Activated naive CD8-positive, alpha-beta T cell treated with anti-CD3 and anti-CD28 coated beads, Interleukin-2, amount 50 U/mL, for 24 hours (primary cell): ENCODE measurements at regions not wholly inside any gene's neighbourhood (a gene's known extent, or its start where the extent isn't known, plus 50 kb on each side); places are given as distances from the start of the nearest gene placed in this dataset.
"Not testable (repeated sequence)": the region's sequence is repeated elsewhere in the genome, so short reads cannot be mapped to it uniquely, and the experiment has no call there.

Source experiments
- ATAC-seq: fragments of 150-1000 bp; cut with Tn5 transposase; one replicate; pipeline ENCODE4 v1.10.0; 2021
- DNase-seq: peaks from one replicate; pipeline ENCODE4 v3.0.0; 2021
- H3K27ac Mint-ChIP-seq: one replicate; pipeline ENCODE4 v1.8.0; 2021; ENCODE audit warnings: mild to moderate bottlenecking, mixed read lengths
- H3K27me3 Mint-ChIP-seq: one replicate; pipeline ENCODE4 v1.8.0; 2021; ENCODE audit warnings: mixed read lengths
- H3K36me3 Mint-ChIP-seq: one replicate; pipeline ENCODE4 v1.8.0; 2021; ENCODE audit warnings: low read depth, mixed read lengths
- H3K4me1 Mint-ChIP-seq: one replicate; pipeline ENCODE4 v1.8.0; 2021; ENCODE audit warnings: mixed read lengths
- H3K4me3 Mint-ChIP-seq: one replicate; pipeline ENCODE4 v1.8.0; 2021; ENCODE audit warnings: mild to moderate bottlenecking, moderate library complexity, mixed read lengths
- H3K9me3 Mint-ChIP-seq: one replicate; pipeline ENCODE4 v1.8.0; 2021; ENCODE audit warnings: mixed read lengths

DNA sequence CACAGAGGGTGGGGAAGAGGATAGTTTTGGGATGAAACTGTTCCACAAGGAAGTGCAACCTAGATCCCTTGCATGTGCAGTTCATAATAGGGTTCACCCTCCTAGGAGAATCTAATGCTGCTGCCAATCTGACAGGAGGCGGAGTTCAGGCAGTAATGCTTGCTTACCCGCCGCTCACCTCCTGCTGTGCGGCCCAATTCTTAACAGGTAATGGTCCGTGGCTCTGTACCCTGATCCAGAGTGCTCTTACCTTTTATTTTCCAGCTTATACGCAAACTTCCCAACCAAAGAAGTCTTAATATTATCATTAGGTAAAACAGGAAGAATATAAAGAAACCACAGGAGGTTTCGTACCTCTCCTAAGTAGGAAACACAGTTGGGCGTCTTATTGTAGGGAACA lies 82.7 kb upstream of the CD302 start:
- no peak for ATAC-seq
- Mint-ChIP-seq H3K36me3 (peaks cover 54% of the 10 kb centered on the region), H3K9me3 (no peaks in the 10 kb centered on the region)

DNA sequence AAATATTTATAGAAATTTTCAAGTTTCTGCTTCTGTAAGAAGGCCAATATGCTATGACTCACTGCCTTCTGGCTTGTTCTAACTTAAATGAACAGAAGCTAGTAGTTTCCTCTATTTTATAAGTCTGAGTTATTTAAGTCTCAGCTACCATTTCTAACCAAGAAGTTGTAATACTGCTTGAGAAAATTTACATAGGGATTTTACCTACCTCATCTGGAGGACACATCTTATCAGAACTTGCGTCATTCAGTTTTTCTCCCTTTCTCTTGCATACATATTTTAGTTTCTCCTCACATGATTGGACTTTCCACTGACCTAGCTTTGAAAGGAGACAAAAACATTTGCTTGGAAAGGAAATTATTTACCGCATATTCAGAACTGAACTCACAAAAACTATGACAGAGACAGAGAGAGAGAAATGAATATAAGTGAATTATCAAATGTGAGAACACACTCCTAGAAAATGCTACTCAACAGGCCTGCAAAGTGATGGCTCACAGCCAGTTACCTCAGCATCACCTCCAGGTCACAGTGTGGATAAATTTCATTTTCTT lies 81.1 kb upstream of the CD302 start:
- Mint-ChIP-seq H3K27ac (peak overlapping the region; percentile 83), H3K4me3 (no peak overlapping the region), H3K9me3 (no peaks in the 10 kb centered on the region), H3K36me3 (peaks cover 51% of the 10 kb centered on the region), H3K27me3 (no peaks in the 10 kb centered on the region), H3K4me1 (peaks cover 36% of the 10 kb centered on the region)
- no peak for DNase-seq
- ATAC-seq = peak; percentile 88

More for the DNA sequence above, 82.7 kb upstream of the CD302 start:
- DNase-seq = no peak
- H3K4me3 Mint-ChIP-seq = no peak overlapping the region
- peak overlapping the region; percentile 83 for H3K27ac Mint-ChIP-seq
- peaks cover 30% of the 10 kb centered on the region for H3K4me1 Mint-ChIP-seq
- no peaks in the 10 kb centered on the region for H3K27me3 Mint-ChIP-seq

DNA sequence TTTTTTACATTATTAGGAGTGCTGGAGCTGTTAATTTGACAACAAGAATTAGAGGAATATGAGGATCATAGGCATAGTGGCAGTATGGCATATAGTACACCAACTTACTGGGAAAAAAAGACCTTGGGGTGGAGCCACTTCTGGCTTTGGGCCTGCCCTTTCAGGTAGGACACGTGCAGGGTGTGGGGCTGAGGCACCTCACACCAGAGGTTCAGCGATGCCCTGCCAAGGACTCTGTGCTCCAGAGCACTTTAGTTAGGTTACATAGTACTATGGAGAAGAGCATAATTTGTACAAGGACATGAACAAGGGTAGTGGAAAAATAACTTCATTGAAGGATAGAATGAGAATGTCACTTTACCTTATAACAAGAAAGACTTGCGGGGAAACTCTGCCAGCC lies 77.1 kb upstream of the CD302 start:
- DNase-seq (no peak), ATAC-seq (peak; percentile 17)
- H3K27me3 Mint-ChIP-seq = no peaks in the 10 kb centered on the region
- H3K9me3 Mint-ChIP-seq = no peaks in the 10 kb centered on the region
- H3K4me1 Mint-ChIP-seq = peaks cover 29% of the 10 kb centered on the region
- peaks cover 59% of the 10 kb centered on the region for H3K36me3 Mint-ChIP-seq
- no peak overlapping the region for H3K4me3 Mint-ChIP-seq
- peak overlapping the region; percentile 41 for H3K27ac Mint-ChIP-seq

DNA sequence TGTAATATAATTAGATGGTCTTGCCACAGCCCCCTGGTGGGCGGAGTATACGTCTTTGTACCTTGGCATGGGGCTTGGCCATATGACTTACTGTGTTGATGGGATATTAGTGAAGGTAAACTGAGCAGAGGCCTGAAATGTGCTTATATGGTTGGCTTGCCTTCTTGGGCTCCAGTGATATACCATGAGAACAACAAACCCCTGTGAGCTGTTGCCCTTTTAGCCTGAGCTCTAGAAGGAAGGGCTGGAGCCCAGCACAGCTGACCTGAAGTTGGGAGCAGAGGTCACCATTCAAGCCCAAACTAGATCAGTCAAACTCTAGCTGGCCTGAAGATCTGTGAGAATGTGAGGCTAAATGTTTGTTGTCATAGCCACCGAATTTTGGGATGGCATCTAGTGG lies 75.2 kb upstream of the CD302 start:
- H3K36me3 Mint-ChIP-seq = peaks cover 67% of the 10 kb centered on the region
- ATAC-seq (peak; percentile 54), DNase-seq (no peak)
- no peak overlapping the region for H3K27ac Mint-ChIP-seq
- H3K4me3 Mint-ChIP-seq = no peak overlapping the region
- H3K9me3 Mint-ChIP-seq = no peaks in the 10 kb centered on the region
- H3K4me1 Mint-ChIP-seq = peaks cover 12% of the 10 kb centered on the region
- no peaks in the 10 kb centered on the region for H3K27me3 Mint-ChIP-seq

DNA sequence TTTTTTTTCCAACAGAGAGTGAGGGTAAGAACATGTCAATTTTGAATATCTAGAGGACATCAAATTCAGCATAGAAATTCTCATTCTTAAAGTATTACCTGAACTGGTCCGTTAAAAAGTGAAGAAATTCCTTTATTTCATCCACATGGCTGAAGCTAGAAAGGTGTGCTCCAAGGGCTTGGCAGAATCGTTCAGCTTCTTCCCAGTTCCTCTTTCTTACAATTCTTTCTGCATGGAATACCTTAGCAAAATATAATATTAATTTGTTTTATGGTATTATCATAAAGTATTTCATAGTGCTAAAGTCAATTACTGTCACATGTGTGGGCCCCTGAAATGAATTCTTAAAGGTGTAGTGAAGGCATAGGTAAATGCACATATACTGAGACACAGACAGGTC lies 74.3 kb upstream of the CD302 start:
- peaks cover 6% of the 10 kb centered on the region for H3K4me1 Mint-ChIP-seq
- H3K27ac Mint-ChIP-seq = no peak overlapping the region
- no peaks in the 10 kb centered on the region for H3K27me3 Mint-ChIP-seq
- DNase-seq (no peak), ATAC-seq (no peak)
- no peak overlapping the region for H3K4me3 Mint-ChIP-seq
- H3K9me3 Mint-ChIP-seq = no peaks in the 10 kb centered on the region
- peaks cover 61% of the 10 kb centered on the region for H3K36me3 Mint-ChIP-seq

DNA sequence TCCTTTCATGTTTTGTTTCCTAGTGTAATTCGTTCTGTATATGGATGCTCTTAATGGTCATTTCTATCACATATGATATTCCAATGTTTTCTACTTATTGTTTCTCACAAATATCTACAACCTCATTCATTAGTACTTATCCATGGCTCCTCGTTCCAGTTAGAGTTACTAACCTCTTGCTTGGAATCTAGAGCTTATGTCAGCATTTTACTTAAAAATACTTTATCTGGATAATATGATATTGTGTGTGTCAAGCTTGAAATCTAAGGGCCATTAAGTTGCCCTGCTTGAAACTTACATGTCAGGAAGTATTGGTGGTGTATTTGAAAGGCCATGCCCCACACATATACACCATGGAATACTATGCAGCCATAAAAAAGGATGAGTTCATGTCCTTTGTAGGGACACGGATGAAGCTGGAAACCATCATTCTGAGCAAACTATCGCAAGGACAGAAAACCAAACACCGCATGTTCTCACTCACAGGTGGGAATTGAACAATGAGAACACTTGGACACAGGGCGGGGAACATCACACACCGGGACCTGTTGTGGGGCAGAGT lies 70.7 kb upstream of the CD302 start:
- not testable (repeated sequence) for ATAC-seq, H3K4me3 Mint-ChIP-seq, DNase-seq, H3K4me1 Mint-ChIP-seq, H3K27ac Mint-ChIP-seq, H3K9me3 Mint-ChIP-seq, H3K27me3 Mint-ChIP-seq
- peaks cover 62% of the 10 kb centered on the region for H3K36me3 Mint-ChIP-seq

DNA sequence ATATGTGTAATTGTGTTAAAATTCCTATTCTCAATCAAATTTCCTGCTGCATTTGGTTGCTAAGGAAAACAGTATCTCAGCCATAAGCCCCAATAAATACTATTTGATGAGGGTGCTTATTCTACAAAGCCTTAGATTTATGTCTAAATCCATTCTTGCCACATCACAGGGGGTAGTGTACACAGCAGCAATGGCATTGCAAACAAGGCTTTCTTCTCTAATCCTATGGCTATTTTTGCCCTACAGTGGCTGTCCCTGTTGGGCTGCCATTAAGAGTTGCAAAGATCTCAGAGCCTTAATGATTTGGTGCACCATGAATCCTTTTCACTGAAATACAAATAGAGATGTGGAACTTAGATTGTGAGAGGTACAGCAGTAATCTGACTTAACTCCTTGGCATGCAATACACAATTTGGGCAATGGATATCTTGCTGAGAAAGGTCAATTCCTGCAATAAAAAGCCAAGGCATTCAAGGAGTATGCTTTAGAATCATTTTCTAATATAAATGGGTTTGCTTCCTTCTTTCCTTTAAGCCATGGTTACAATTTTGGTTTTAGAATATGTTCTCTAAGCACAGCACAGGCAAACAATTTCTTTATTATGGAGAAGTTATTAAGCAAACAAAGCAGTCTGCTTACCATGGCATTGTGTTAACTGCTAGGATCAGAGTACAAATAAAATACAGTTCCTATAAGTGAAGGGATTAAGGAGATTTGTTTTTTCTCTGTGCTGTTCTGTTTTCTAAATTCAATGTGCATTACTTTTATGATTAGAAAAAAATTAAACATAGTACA lies 69.8 kb upstream of the CD302 start:
- Mint-ChIP-seq H3K27me3 (no peaks in the 10 kb centered on the region), H3K27ac (no peak overlapping the region), H3K4me1 (no peaks in the 10 kb centered on the region), H3K9me3 (no peaks in the 10 kb centered on the region), H3K4me3 (no peak overlapping the region), H3K36me3 (peaks cover 64% of the 10 kb centered on the region)
- ATAC-seq (no peak), DNase-seq (no peak)

DNA sequence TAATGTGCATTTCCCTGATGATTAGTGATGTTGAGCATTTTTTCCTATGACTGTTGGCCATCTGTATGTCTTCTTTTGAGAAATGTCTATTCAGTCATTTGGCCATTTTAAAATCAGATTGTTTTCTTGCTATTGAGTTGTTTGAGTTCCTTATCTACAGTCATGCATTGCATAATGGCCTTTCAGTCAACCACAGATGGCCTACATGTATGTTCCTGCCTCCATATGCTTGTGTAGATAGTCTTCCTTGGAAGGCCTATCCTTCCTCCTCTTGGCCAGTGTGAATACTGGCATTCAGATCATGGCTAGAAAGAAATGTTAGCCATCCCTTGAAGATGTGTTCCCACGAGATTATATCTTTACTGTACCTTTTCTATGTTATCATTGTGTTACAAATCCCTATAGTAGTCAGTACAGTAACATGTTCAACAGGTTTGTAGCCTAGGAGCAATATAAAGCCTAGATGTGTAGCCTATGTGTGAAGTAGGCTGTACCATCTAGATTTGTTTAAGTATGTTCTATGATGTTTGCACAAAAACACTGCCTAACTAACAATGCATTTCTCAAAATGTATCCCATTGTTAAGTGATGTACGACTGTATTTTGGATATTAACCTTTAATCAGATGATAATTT lies 65.6 kb upstream of the CD302 start:
- Mint-ChIP-seq H3K9me3 (no peaks in the 10 kb centered on the region), H3K4me3 (no peak overlapping the region), H3K27ac (peak overlapping the region; percentile 33), H3K36me3 (peaks cover 50% of the 10 kb centered on the region), H3K27me3 (no peaks in the 10 kb centered on the region), H3K4me1 (peaks cover 13% of the 10 kb centered on the region)
- ATAC-seq = no peak
- no peak for DNase-seq

DNA sequence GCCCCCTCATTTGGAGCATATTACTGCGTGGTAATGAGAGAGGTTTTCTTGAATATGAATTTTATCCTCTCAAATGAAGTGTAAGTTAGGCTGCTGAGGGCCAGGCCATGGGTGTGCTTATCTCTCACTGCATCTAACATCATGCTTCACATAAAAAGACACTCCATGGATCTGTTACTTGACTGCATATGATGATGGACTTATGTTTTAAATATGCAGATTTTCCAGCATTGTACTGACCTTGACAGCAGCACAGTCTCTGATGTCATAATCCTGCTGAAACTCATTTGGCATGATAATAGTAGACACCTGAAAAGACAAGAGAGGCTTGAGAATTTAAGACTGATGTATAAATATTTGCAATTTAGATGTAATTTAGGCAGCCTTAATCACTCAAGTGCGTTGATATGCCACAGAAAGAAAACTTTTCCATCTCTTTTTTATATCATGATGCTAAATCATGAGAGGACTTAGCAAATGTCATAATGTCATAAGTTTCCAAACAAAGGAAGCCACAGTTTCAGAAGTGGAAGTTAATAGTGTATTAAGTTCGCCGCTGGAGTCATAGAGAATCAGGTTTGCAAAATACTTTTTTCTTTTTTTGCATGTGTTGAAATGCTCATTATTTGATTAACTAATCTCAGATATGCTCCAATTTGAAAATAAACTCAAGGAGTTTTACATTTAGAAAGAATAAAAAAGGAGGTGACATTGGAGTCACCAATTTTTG lies 62.7 kb upstream of the CD302 start:
- peaks cover 13% of the 10 kb centered on the region for H3K4me1 Mint-ChIP-seq
- H3K27me3 Mint-ChIP-seq = no peaks in the 10 kb centered on the region
- H3K9me3 Mint-ChIP-seq = no peaks in the 10 kb centered on the region
- DNase-seq (no peak), ATAC-seq (no peak)
- no peak overlapping the region for H3K27ac Mint-ChIP-seq
- H3K36me3 Mint-ChIP-seq = peaks cover 43% of the 10 kb centered on the region
- no peak overlapping the region for H3K4me3 Mint-ChIP-seq

DNA sequence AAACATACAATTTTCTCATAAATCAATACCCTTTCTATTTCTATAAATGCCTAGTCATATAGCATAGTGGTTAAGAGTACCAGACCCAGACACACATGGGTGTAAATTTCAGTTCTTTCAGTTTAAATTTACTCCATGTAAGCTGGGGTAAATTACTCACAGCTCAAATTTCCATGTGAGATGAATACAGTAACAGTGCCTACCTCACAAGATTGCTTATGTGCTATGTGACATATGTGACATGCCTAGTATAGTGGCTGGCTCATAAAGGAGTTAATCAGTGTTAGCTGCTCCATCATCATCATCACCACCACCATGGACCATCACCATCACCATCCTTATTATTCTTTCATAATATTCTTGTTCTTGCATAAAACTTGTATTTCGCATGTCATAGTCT lies 61.6 kb upstream of the CD302 start:
- ATAC-seq (peak; percentile 85), DNase-seq (no peak)
- no peaks in the 10 kb centered on the region for H3K27me3 Mint-ChIP-seq
- no peak overlapping the region for H3K4me3 Mint-ChIP-seq
- no peak overlapping the region for H3K27ac Mint-ChIP-seq
- peaks cover 42% of the 10 kb centered on the region for H3K36me3 Mint-ChIP-seq
- H3K9me3 Mint-ChIP-seq = no peaks in the 10 kb centered on the region
- peaks cover 13% of the 10 kb centered on the region for H3K4me1 Mint-ChIP-seq

DNA sequence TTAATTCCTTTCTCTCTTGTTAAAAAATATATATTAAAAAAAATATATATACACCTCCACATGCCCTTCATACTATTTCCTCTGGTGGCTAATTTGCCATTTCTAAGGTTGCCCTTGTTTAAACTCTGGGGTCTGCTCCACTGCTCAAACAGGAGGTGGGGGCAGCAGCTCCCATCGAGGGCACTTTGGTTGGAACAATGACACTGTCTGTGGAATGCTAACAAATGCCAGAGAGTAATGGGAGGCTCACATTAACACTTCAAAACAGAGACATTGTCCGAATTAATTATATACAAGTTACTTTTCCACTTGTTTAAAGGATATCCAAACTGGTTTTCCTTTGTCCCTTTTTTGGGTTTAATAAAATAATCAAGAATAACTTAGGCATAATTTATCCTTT lies 58.8 kb upstream of the CD302 start:
- H3K4me3 Mint-ChIP-seq = no peak overlapping the region
- peaks cover 13% of the 10 kb centered on the region for H3K4me1 Mint-ChIP-seq
- H3K36me3 Mint-ChIP-seq = peaks cover 44% of the 10 kb centered on the region
- ATAC-seq (no peak), DNase-seq (no peak)
- no peaks in the 10 kb centered on the region for H3K27me3 Mint-ChIP-seq
- H3K9me3 Mint-ChIP-seq = no peaks in the 10 kb centered on the region
- no peak overlapping the region for H3K27ac Mint-ChIP-seq

DNA sequence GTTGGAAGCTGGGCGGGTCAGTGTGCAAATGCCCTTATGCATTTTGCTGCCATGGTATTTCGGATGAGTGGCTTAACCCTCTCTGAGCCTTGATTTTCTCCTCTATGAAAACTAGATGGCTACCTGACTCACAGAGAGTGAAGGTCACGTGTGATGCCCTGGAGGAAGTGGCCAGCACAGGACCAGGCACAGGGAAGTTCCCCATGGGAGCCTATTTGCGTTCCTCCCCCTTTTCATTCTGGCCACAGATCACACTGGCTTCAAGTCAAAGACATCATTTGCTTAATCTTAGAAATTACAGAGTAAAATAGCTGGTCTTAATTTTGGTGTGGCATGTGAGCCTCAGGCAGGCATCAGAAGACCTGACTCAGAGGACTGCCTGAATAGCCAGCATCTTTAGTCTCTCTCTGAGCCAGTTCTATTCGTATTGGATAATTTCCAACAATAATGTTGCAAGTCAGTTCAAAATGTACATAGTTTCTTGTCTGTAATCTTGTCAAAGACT lies 57.6 kb upstream of the CD302 start:
- Mint-ChIP-seq H3K36me3 (peaks cover 44% of the 10 kb centered on the region), H3K9me3 (no peaks in the 10 kb centered on the region), H3K27me3 (no peaks in the 10 kb centered on the region), H3K4me1 (peaks cover 9% of the 10 kb centered on the region), H3K4me3 (no peak overlapping the region), H3K27ac (no peak overlapping the region)
- no peak for DNase-seq
- no peak for ATAC-seq

DNA sequence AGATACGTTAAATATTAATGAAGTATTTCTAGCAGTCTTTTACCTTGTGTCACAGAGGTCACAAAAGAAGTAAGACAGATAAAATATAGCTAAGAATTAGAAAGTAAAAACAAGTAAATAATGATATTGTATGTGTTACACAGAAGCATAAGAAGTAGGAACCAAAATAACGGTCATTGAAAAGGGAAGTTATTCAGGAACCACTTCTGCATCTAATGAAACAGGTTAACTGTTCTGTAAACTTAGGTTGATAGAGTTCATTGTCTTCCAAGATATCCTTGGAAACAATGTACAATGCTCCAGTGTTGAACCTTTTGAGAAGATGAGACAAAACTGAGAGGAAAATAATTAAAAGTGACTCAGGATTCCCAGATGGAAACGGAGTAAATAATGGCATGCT lies 57.1 kb upstream of the CD302 start:
- H3K27ac Mint-ChIP-seq = no peak overlapping the region
- no peak for ATAC-seq
- peaks cover 42% of the 10 kb centered on the region for H3K36me3 Mint-ChIP-seq
- no peak overlapping the region for H3K4me3 Mint-ChIP-seq
- DNase-seq = no peak
- no peaks in the 10 kb centered on the region for H3K9me3 Mint-ChIP-seq
- H3K27me3 Mint-ChIP-seq = no peaks in the 10 kb centered on the region
- peaks cover 7% of the 10 kb centered on the region for H3K4me1 Mint-ChIP-seq

DNA sequence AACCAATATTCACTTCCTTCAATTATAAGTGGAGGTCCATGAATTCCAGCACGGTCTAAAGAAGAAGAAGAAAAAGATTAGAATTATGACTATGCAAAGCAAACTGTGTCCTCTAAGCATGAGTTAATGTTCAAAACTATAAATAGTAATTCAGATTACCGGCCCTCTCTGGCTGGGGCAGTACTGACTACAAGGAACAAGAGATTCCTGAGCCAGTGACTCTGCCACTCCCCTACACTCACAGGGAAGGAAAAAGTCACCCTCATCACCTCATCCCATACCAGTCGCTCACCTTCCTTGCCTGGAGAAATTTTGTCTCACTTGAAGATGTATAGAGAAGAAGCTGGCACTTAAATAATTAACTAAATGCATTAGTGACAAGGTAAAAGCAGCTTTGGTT lies 56.5 kb upstream of the CD302 start:
- peaks cover 2% of the 10 kb centered on the region for H3K4me1 Mint-ChIP-seq
- H3K9me3 Mint-ChIP-seq = no peaks in the 10 kb centered on the region
- DNase-seq (no peak), ATAC-seq (no peak)
- H3K36me3 Mint-ChIP-seq = peaks cover 44% of the 10 kb centered on the region
- H3K27ac Mint-ChIP-seq = no peak overlapping the region
- H3K27me3 Mint-ChIP-seq = no peaks in the 10 kb centered on the region
- no peak overlapping the region for H3K4me3 Mint-ChIP-seq
